NOMO-1 treated with dmso at 0.1 percent for 144 hours (cell line): ENCODE measurements at regions not wholly inside any gene's neighbourhood (a gene's known extent, or its start where the extent isn't known, plus 50 kb on each side); places are given as distances from the start of the nearest gene placed in this dataset.
A peak's percentile ranks its signal among the peaks of the same experiment; 100 is the strongest.
"Not testable (repeated sequence)": the region's sequence is repeated elsewhere in the genome, so short reads cannot be mapped to it uniquely, and the experiment has no call there.

Source experiments
- DNase-seq: peaks from one replicate; lab custom pipeline; 2025; ENCODE audit not compliant: unreplicated experiment; lab: John Stamatoyannopoulos, UW

DNA sequence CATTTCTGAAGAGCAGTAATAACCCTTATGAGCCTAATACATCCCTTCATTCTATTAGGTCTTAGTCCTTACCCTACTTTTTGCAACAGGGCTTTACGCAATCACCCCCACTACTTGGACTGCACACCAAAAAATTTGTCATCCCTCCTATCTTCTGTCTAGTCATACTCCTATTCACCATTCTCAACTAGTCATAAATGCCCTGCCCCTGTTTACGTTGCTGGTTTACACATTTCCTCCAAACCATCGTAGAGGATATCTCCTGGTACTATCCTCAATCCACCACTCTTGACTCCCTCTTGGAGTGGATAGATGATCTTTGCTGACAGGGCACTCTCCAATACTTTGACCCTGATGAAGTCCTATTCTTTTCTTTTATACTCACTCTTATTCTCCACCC, 98.2 kb upstream of the CCNG1 start:
- DNase-seq, result no peak

DNA sequence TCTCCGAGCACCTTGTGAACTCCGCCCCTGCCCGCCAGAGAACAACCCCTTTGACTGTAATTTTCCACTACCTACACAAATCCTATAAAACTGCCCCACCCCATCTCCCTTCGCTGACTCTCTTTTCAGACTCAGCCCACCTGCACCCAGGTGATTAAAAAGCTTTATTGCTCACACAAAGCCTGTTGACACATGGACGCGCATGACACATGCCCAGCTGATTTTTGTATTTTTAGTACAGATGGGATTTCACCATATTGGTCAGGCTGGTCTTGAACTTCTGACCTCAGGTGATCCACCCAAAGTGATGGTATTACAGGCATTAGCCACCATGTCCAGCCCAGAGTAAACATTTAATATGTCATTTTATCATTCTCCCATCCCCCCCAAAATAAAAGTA, 97.0 kb upstream of the CCNG1 start:
- DNase-seq, result not testable (repeated sequence)

- DNase-seq, result no peak
These were observed 95.1 kb upstream of the CCNG1 start for GRCh38 chr5:163342306-163342705.

DNA sequence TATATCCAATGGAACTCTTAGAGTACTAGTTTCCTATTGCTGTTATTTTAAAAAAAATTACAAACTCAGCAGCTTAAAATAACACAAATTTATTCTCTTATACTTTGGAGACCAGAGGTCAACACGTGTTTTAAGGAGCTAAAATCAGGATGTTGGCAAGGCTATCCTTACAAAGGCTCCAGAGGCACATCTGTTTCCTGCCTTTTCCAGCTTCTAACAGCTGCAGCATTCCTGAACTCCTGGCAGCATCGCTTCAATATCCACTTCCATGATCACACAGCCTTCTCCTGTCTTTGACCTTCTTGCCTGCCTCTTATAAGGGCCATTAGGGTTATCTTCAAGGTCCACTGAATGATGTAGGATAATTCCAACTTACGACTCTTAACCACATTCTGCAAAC, 92.2 kb upstream of the CCNG1 start:
- DNase-seq, result no peak

DNA sequence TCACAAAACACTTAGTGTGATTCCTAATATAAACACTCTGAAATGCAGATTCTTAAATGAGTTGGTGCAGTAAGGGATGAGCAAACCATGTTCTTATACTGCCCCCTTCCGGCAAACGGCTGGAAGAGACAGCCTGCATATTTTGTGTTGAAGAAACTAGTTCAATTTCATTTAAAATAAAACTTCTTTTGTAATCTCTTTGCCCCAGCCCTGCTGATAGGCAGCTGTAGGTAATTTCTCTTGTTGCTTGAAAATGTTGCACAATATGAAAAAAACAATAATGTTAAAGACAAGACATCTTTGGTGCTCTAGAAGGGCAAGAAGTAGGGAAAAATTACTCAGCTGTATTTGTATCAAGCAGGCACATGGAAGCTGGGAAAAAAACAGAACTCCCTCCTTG, 89.7 kb upstream of the CCNG1 start:
- peak; percentile 19 for DNase-seq

GRCh38 chr5:163350083-163350482, 87.3 kb upstream of the CCNG1 start:
- DNase-seq, result peak; percentile 60

DNA sequence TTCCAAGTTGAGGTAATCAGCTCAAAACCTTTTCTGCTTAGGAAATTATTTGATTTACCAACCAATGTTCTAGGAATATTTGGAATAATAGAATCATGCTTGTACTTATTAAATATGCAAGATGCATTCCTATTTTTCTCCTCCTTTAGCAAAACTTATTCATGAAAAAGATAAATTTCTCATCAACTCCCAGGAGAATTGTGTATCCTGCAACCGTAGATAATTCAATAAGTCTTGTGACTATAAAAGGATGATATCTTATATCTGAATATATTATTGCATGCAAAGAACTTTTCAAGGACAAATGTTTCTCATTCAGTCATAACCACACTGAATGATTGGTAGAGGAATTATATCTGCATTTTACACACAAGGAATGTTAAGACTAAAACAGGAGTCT, 84.9 kb upstream of the CCNG1 start:
- no peak for DNase-seq

- not testable (repeated sequence) for DNase-seq
These were observed 81.6 kb upstream of the CCNG1 start for GRCh38 chr5:163355811-163356210.

GRCh38 chr5:163357636-163358035, 79.8 kb upstream of the CCNG1 start:
- DNase-seq, result no peak

DNA sequence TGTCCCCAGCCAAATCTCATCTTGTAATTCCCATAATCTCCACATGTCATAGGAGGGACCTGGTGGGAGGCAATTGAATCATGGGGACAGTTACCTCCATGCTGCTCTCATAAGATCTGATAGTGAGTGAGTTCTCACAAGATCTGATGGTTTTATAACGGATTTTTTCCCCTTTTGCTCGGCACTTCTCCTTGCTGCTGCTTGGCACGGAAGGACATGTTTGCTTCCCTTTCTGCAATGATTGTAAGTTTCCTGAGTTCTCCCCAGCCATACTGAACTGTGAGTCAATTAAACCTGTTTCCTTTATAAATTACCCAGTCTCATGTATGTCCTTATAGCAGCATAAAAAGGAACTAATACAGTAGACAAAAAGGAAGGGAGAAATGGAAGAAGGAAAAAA, 76.7 kb upstream of the CCNG1 start:
- DNase-seq, result peak; percentile 50

- DNase-seq, result no peak
These were observed 75.9 kb upstream of the CCNG1 start for GRCh38 chr5:163361450-163361849.

- DNase-seq, result peak; percentile 10
These were observed 74.5 kb upstream of the CCNG1 start for GRCh38 chr5:163362840-163363371.

- no peak for DNase-seq
These were observed 74.0 kb upstream of the CCNG1 start for GRCh38 chr5:163363389-163363788.

DNA sequence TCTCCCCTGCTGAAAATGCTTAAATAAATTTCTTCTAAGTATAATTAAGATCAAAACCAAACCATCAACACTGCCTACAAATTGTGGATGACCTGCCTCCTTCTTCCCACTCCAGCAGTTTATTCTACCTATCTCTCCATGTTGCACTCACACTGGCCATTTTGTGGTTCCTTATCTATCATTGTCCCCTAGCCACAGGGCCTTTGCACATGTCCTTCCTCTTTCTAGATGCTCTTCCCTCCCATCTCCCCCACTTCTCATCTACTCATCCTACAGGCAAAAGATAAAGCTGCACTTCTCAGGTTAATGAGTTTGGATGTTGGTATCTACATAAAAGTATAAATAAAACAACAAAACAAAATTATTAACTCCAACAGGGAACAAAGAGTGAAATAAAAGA, 70.6 kb upstream of the CCNG1 start:
- no peak for DNase-seq

- no peak for DNase-seq
These were observed 67.5 kb upstream of the CCNG1 start for GRCh38 chr5:163369776-163370385.

GRCh38 chr5:163373436-163374084, 63.8 kb upstream of the CCNG1 start:
- DNase-seq, result no peak

DNA sequence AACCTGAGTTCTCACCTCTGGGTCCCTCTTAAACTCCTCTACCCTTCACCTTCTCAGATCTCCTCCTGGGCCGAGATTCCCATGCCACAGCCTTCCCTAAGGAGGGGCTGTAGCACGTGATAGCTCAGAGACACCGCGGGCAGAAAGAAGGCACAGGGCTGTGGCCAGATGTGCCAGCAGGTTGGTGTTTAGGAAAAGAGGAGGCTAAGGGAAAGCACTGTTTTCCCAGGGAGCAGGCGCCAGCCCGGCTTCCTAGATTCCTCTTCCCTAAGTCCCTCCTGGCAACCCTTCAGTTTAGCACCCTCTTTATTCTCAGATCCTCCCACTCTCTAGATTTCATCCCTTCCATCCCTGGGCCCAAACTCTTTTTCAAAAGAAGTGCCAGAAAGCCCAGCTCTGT, 59.4 kb upstream of the CCNG1 start:
- no peak for DNase-seq

GRCh38 chr5:163379298-163380155, 57.9 kb upstream of the CCNG1 start:
- peak; percentile 55 for DNase-seq

DNA sequence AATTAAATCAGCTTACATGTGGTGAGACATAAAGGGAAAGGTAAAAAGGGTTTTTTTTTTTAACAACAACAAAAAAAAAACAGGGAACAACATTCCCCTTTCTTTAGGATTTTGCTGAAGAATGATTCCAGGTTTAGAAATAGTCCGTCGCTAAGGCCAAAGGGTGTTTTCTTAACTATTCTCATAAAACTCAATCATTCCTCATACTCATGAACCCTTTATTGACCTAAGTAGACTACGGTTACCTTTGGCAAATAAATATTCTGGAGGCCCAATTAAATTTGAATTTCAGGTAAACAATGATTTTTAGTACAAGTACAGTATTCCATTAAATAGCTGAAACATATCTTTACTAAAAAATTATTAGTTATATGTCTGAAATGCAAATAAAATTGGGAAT, 55.6 kb upstream of the CCNG1 start:
- DNase-seq, result no peak

- no peak for DNase-seq
These were observed 53.6 kb upstream of the CCNG1 start for GRCh38 chr5:163383754-163384153.

- no peak for DNase-seq
These were observed 52.7 kb upstream of the CCNG1 start for GRCh38 chr5:163384669-163385068.

DNA sequence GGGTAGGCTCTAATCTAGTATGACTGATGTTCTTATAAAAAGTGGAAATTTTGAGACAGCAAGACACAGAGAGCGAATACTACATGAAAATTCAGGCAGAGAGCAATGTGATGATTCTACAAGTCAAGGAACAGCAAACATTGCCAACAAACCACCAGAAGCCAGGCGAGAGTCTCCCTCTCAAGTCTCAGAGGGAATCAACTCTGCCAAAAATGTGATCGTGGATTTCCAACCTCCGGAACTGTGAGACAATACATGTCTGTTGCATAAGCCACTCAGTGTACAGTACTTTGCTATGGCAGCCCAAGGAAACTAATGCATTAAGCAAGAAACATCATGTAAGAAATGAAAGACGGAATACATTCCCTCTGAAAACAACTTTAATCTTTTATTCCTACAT, 52.1 kb upstream of the CCNG1 start:
- no peak for DNase-seq
